H9 (cell line): ENCODE measurements at regions not wholly inside any gene's neighbourhood (a gene's known extent, or its start where the extent isn't known, plus 50 kb on each side); places are given as distances from the start of the nearest gene placed in this dataset.
A peak's percentile ranks its signal among the peaks of the same experiment; 100 is the strongest.

Source experiments
- DNase-seq: peaks from one replicate; pipeline ENCODE4 v3.0.0-alpha.2; 2017
- H2AFZ ChIP-seq: one replicate; pipeline ENCODE4 v1.6.1; 2013; ENCODE audit warnings: mild to moderate bottlenecking, low read length, control low read depth, moderate library complexity
- H2AK5ac ChIP-seq: 2 replicates; pipeline ENCODE4 v1.6.1; 2013; ENCODE audit warnings: low read length, control low read depth, mixed read lengths; ENCODE audit not compliant: insufficient read length
- H2BK120ac ChIP-seq: one replicate; pipeline ENCODE4 v1.6.1; 2013; ENCODE audit warnings: low read depth, mild to moderate bottlenecking, low read length, control low read depth, inconsistent platforms; ENCODE audit not compliant: poor library complexity, severe bottlenecking
- H2BK12ac ChIP-seq: 2 replicates; pipeline ENCODE4 v1.6.1; 2013; ENCODE audit warnings: low read length, control low read depth, mixed read lengths, low read depth; ENCODE audit not compliant: insufficient read length
- H2BK15ac ChIP-seq: 2 replicates; pipeline ENCODE4 v1.6.1; 2013; ENCODE audit warnings: low read depth, low read length, control low read depth
- H2BK20ac ChIP-seq: one replicate; pipeline ENCODE4 v1.6.1; 2013; ENCODE audit warnings: low read depth, mild to moderate bottlenecking, low read length, control low read depth, inconsistent platforms; ENCODE audit not compliant: poor library complexity, severe bottlenecking
- H2BK5ac ChIP-seq: 2 replicates; pipeline ENCODE4 v1.6.1; 2013; ENCODE audit warnings: low read length, control low read depth, mixed read lengths; ENCODE audit not compliant: insufficient read length
- H3K14ac ChIP-seq: 2 replicates; pipeline ENCODE4 v1.6.1; 2013; ENCODE audit warnings: low read length, control low read depth; ENCODE audit not compliant: insufficient read depth
- H3K18ac ChIP-seq: 2 replicates; pipeline ENCODE4 v1.6.1; 2013; ENCODE audit warnings: low read depth, mild to moderate bottlenecking, mixed read lengths, low read length, control low read depth; ENCODE audit not compliant: insufficient read length
- H3K23ac ChIP-seq: 2 replicates; pipeline ENCODE4 v1.6.1; 2013; ENCODE audit warnings: low read length, control low read depth, mixed read lengths, low read depth; ENCODE audit not compliant: insufficient read length
- H3K23me2 ChIP-seq: 2 replicates; pipeline ENCODE4 v1.6.1; 2013; ENCODE audit warnings: low read depth, mild to moderate bottlenecking, mixed read lengths, low read length, control low read depth; ENCODE audit not compliant: insufficient read length, poor library complexity, severe bottlenecking
- H3K27ac ChIP-seq: 2 replicates; pipeline ENCODE4 v1.5.1; 2013; ENCODE audit warnings: low read length, control low read depth, mixed read lengths, low read depth; ENCODE audit not compliant: insufficient read length
- H3K27me3 ChIP-seq: 2 replicates; pipeline ENCODE4 v1.6.1; 2013; ENCODE audit warnings: low read length, control low read depth, inconsistent platforms; ENCODE audit not compliant: insufficient read depth
- H3K4ac ChIP-seq: 2 replicates; pipeline ENCODE4 v1.6.1; 2013; ENCODE audit warnings: low read depth, mild to moderate bottlenecking, control low read depth, inconsistent platforms, low read length, moderate library complexity
- H3K4me1 ChIP-seq: 2 replicates; pipeline ENCODE4 v1.6.1; 2013; ENCODE audit warnings: low read length, control low read depth, inconsistent platforms; ENCODE audit not compliant: insufficient read depth
- H3K4me2 ChIP-seq: 2 replicates; pipeline ENCODE4 v1.6.1; 2013; ENCODE audit warnings: low read length, control low read depth, mixed read lengths; ENCODE audit not compliant: insufficient read length, insufficient read depth
- H3K56ac ChIP-seq: 2 replicates; pipeline ENCODE4 v1.6.1; 2013; ENCODE audit warnings: low read depth, mild to moderate bottlenecking, mixed read lengths, low read length, control low read depth; ENCODE audit not compliant: insufficient read length
- H3K79me1 ChIP-seq: 2 replicates; pipeline ENCODE4 v1.6.1; 2013; ENCODE audit warnings: low read depth, mild to moderate bottlenecking, moderate library complexity, low read length, control low read depth, inconsistent platforms; ENCODE audit not compliant: insufficient read depth, poor library complexity, severe bottlenecking
- H3K79me2 ChIP-seq: 2 replicates; pipeline ENCODE4 v1.6.1; 2013; ENCODE audit warnings: low read length, control low read depth, inconsistent platforms; ENCODE audit not compliant: insufficient read depth
- H3K9ac ChIP-seq: 2 replicates; pipeline ENCODE4 v1.6.1; 2013; ENCODE audit warnings: low read length, control low read depth, mixed read lengths; ENCODE audit not compliant: insufficient read length; ENCODE audit errors: extremely low read depth
- H3K9me3 ChIP-seq: one replicate; pipeline ENCODE4 v1.6.1; 2013; ENCODE audit warnings: low read depth, low read length, inconsistent platforms; ENCODE audit not compliant: control insufficient read depth
- H3T11ph ChIP-seq: one replicate; pipeline ENCODE4 v1.6.1; 2013; ENCODE audit warnings: mild to moderate bottlenecking, low read length, control low read depth, inconsistent platforms
- H4K20me1 ChIP-seq: one replicate; pipeline ENCODE4 v1.6.1; 2013; ENCODE audit not compliant: control insufficient read depth, insufficient read length, insufficient read depth
- H4K5ac ChIP-seq: 2 replicates; pipeline ENCODE4 v1.6.1; 2013; ENCODE audit warnings: low read depth, mild to moderate bottlenecking, mixed read lengths, low read length, control low read depth; ENCODE audit not compliant: insufficient read length
- H4K8ac ChIP-seq: replicated peaks from 2 replicates; pipeline ENCODE4 v1.6.1; 2013; ENCODE audit warnings: low read length, control low read depth, mixed read lengths, low read depth; ENCODE audit not compliant: insufficient read length
- H4K91ac ChIP-seq: 2 replicates; pipeline ENCODE4 v1.6.1; 2013; ENCODE audit warnings: low read depth, mild to moderate bottlenecking, moderate library complexity, mixed read lengths, low read length, control low read depth; ENCODE audit not compliant: insufficient read length
- H3K27ac Mint-ChIP-seq, 3 experiments: 2 replicates in 2 of 3; 3 replicates in 1 of 3; pipeline ENCODE4 v1.8.0; 2020 to 2021; ENCODE audit warnings: mixed read lengths in 3 of 3, mild to moderate bottlenecking in 1 of 3, moderate library complexity in 1 of 3
- H3K27me3 Mint-ChIP-seq: 2 replicates; pipeline ENCODE4 v1.8.0; 2021; ENCODE audit warnings: low read depth, mild to moderate bottlenecking, moderate library complexity, mixed read lengths
- H3K36me3 Mint-ChIP-seq, 3 experiments: 2 replicates in 2 of 3; 3 replicates in 1 of 3; pipeline ENCODE4 v1.8.0; 2020 to 2021; ENCODE audit warnings: low read depth in 3 of 3, mixed read lengths in 3 of 3; ENCODE audit not compliant: insufficient read depth in 1 of 3
- H3K4me1 Mint-ChIP-seq, 2 experiments: 2 replicates each; pipeline ENCODE4 v1.8.0; 2020; ENCODE audit warnings: mixed read lengths in 2 of 2
- H3K4me3 Mint-ChIP-seq, 2 experiments: 2 replicates in 1 of 2; 3 replicates in 1 of 2; pipeline ENCODE4 v1.8.0; 2020 to 2021; ENCODE audit warnings: mild to moderate bottlenecking in 2 of 2, mixed read lengths in 2 of 2, moderate library complexity in 1 of 2
- H3K9me3 Mint-ChIP-seq, 2 experiments: 2 replicates in 1 of 2; 3 replicates in 1 of 2; pipeline ENCODE4 v1.8.0; 2020; ENCODE audit warnings: mild to moderate bottlenecking in 2 of 2, mixed read lengths in 2 of 2, moderate library complexity in 1 of 2
- CTCF ChIP-seq: fragments of 200-600 bp; sonication (generic); conservative IDR thresholded peaks from 3 replicates; pipeline ENCODE4 v1.8.0; 2021; ENCODE audit warnings: antibody characterized with exemption, mild to moderate bottlenecking
- WGBS: extraction: QIAGEN DNeasy Blood & Tissue Kit; methylation state at CpG from one replicate; pipeline ENCODE4 v1.1.7; 2013; ENCODE audit warnings: missing lambda C conversion rate, low lambda C conversion rate, mixed read lengths; ENCODE audit not compliant: insufficient read length; ENCODE audit errors: extremely low coverage; 5-methylcytosine and 5-hydroxymethylcytosine counted together

GRCh38 chr1:22281521-22282363 is 138.8 kb upstream of the WNT4 start:
- no peaks in the 10 kb centered on the region for H3K23me2 ChIP-seq
- no peak overlapping the region for H2BK20ac ChIP-seq
- Mint-ChIP-seq H3K4me1 (peaks cover 0 to 4% of the 10 kb centered on the region in 2 experiments; a peak in 2 of 4 replicates), H3K9me3 (peaks cover 0 to 7% of the 10 kb centered on the region in 2 experiments; a peak in 3 of 5 replicates), H3K27me3 (peaks cover 7% of the 10 kb centered on the region), H3K4me3 (no peak overlapping the region), H3K36me3 (no peaks in the 10 kb centered on the region), H3K27ac (no peak overlapping the region)
- H4K8ac ChIP-seq = no peak overlapping the region
- no peak overlapping the region for H2BK120ac ChIP-seq
- H3K4ac ChIP-seq = no peak overlapping the region
- H3K4me2 ChIP-seq = no peak overlapping the region
- H3K9me3 ChIP-seq = no peaks in the 10 kb centered on the region
- no peak overlapping the region for H3T11ph ChIP-seq
- no peak for TF ChIP-seq CTCF
- no peak overlapping the region for H4K5ac ChIP-seq
- no peak overlapping the region for H3K27ac ChIP-seq
- no peaks in the 10 kb centered on the region for H3K79me2 ChIP-seq
- no peak overlapping the region for H3K14ac ChIP-seq
- no peak overlapping the region for H3K56ac ChIP-seq
- H3K4me1 ChIP-seq = no peaks in the 10 kb centered on the region
- H3K27me3 ChIP-seq = no peaks in the 10 kb centered on the region
- no peak overlapping the region for H2BK15ac ChIP-seq
- no CpG with 5 or more reads among the region's 11 CpGs for WGBS
- no peak overlapping the region for H2BK12ac ChIP-seq
- no peak overlapping the region for H2BK5ac ChIP-seq
- no peak overlapping the region for H3K18ac ChIP-seq
- no peak overlapping the region for H4K91ac ChIP-seq
- H3K79me1 ChIP-seq = no peaks in the 10 kb centered on the region
- DNase-seq = peak; percentile 14
- H3K23ac ChIP-seq = no peak overlapping the region
- H2AFZ ChIP-seq = no peak overlapping the region
- no peak overlapping the region for H3K9ac ChIP-seq
- no peaks in the 10 kb centered on the region for H4K20me1 ChIP-seq
- no peak overlapping the region for H2AK5ac ChIP-seq
